ENCODE measurements at regions not wholly inside any gene's neighbourhood (a gene's known extent, or its start where the extent isn't known, plus 50 kb on each side); places are given as distances from the start of the nearest gene placed in this dataset.

DNA sequence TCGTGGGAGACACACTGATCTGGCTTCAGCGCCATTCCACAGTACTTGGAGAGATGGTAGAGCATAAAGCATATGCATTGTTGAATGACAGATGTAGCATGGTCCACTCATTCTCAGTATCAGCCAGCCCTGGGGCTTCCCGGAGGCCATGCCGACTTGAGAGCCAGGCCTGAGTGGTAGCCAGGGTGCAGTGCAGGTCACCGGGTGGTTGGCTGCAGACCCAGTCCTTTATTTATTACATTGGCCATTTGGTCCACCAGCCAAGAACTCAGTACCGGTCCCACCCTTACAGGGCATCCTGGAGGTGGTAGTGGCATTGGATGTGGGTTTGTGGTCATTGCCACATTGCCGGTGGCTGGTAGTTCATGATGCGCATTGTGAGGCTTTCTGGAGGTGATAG, 121.6 kb upstream of the RTL1 start:
- intact Hi-C loops (cut with micrococcal nuclease): no loop called here

DNA sequence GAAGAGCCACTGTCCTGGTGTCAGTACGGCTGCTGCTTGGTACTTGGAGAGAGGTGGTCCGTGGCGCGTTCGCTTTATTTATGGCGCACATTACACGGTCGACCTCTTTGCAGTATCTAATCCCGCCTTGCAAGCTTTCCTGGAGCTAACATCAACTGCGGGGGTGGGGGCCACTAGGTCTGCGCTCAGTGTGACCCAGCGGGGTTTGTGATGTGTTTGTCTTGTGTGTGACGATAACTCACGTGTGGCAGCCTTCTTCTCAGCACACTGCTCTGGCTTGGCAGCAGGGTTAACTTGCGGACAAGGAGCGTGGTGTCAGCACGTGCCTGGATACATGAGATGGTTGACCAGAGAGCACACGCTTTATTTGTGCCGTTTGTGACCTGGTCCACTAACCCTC, 122.2 kb upstream of the RTL1 start:
- intact Hi-C loops (cut with micrococcal nuclease): no loop called here

- intact Hi-C loops (cut with micrococcal nuclease): no loop called here
Measured at GRCh38 chr14:101026341-101026740, 122.8 kb upstream of the RTL1 start.

DNA sequence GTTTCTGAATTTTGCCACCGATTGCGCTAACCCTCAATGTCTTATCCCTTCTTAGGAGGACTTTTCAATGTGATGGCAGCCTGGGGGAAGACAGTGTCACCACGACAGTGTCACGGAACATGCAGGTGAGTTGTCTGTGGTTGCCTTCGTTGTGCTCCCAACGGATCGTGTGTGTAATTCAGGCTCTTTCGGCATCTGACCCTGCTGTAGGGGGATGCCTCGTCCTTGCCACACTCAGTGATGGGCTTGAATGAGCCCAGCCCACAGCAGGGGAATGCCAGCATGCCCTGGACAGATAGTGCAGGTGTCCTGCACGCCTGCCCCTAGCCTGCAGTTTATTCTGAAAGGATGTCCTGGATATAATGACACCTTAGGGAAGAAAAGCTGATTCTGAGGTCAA, 123.8 kb upstream of the RTL1 start:
- intact Hi-C loops (cut with micrococcal nuclease): no loop called here

GRCh38 chr14:101027966-101028365, 124.4 kb upstream of the RTL1 start:
- intact Hi-C loops (cut with micrococcal nuclease): no loop called here

GRCh38 chr14:101028971-101029667, 125.6 kb upstream of the RTL1 start:
- intact Hi-C loops (cut with micrococcal nuclease): no loop called here

DNA sequence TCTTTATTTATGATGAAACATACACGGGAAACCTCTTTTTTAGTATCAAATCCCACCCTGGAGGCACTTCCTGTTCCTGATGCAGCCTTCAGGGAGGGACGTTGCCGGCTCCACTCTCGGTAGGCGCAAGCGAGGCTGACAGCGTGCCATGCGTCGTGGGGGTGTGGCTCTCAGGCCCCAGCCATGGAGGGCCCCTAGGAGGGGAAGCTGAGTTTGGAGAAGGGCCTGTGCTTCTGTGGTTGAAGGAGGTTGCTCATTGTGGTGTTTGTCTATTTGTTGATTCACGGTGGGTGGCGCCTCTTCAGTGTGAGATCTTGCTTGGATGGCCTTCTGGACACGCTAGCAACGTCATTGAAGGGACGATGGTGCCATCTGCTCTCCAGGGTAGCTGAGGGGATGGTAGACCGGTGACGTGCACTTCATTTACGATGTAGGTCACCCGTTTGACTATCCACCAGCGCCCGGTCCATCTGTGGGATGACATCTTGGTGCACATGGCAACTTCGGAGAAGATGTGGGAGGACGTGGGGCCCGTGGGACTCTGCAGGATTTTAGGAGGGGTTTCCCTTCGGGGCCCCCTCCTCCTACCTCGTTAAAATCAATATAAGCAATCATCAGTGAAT, 126.3 kb upstream of the RTL1 start:
- intact Hi-C loops (cut with micrococcal nuclease): no loop called here

DNA sequence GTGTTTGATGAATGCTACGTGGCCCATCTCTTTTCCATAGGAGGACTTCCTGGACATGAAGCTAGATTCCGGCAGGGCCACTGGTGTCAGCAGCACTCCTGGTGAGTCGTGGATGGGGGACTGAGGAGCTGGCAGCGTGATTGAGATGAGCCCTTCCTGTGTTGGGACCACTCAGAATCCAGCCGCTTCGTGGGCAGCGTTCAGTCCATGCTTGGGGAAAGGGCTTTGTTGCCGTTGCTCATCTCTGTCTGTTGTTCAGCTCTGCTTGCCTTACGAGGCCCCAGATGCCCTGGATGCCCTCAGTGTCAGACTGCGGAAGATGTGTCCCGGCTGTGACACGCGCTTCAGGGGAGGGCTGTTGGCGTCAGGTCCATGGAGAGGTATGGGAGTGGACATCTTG, 127.1 kb upstream of the RTL1 start:
- intact Hi-C loops (cut with micrococcal nuclease): no loop called here

- intact Hi-C loops (cut with micrococcal nuclease): no loop called here
Measured at GRCh38 chr14:101031186-101031585, 127.7 kb upstream of the RTL1 start.

DNA sequence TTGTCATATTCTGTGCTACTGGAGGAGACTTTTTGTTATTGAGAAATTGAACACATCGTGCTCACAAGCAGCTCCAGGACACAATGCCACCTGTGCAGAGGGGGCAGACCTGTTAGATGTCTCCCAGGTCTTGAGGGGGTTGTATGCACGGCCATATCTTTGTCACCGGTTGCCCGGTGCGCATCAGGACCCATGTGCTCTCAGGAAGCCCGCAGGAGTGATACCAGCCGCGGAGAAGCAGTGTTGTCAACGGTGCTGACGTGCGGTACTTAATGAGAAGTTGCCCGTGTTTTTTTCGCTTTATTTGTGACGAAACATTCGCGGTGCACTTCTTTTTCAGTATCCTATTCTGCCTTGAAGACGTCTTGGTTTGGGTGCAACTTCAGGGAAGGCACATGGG, 128.2 kb upstream of the RTL1 start:
- intact Hi-C loops (cut with micrococcal nuclease): no loop called here

GRCh38 chr14:101032433-101032832, 128.9 kb upstream of the RTL1 start:
- intact Hi-C loops (cut with micrococcal nuclease): no loop called here

- intact Hi-C loops (cut with micrococcal nuclease): no loop called here
Measured at GRCh38 chr14:101033006-101033405, 129.5 kb upstream of the RTL1 start.

GRCh38 chr14:101033446-101034165, 130.1 kb upstream of the RTL1 start:
- intact Hi-C loops (cut with micrococcal nuclease): no loop called here

- intact Hi-C loops (cut with micrococcal nuclease): no loop called here
Measured at GRCh38 chr14:101034986-101035385, 131.5 kb upstream of the RTL1 start.

GRCh38 chr14:101035466-101036225, 132.1 kb upstream of the RTL1 start:
- intact Hi-C loops (cut with micrococcal nuclease): no loop called here

DNA sequence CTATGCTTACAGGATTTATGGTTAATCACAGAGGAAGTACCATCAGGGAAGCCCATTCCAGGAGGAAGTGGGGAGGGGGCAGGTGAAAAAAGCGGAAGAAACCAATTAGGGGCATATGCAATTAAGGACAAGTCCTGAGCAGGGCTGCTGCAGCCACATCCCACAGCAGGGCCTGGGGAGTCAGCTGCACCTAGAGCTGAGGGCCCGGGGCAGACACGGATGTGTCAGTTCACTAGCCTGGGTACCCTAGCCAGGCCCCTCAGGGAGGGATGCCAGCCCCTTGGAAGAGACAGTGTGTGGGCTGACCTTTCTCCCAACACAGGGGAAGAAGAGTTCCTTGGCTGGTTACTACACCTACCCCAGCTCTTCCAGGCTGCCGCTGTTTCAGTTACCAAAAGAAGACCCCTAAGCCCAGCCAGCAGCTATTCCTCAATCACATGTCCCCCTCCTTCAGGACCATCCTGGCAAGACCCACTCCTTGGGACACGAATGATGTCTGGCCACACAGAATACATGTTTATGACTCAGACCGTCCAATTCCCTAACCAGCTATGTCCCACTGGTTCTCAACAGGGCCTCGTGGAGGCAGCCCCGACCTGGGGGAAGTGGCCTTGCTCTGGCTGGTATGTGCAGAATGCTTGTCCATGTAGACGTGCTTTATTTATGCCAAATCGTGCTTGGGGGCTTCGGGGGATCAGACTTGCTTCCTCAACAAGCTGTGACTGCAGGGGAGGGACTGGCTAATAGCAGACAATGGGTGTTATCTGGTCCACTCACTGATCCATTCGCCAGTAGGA, 133.7 kb upstream of the RTL1 start:
- intact Hi-C loops (cut with micrococcal nuclease): no loop called here

DNA sequence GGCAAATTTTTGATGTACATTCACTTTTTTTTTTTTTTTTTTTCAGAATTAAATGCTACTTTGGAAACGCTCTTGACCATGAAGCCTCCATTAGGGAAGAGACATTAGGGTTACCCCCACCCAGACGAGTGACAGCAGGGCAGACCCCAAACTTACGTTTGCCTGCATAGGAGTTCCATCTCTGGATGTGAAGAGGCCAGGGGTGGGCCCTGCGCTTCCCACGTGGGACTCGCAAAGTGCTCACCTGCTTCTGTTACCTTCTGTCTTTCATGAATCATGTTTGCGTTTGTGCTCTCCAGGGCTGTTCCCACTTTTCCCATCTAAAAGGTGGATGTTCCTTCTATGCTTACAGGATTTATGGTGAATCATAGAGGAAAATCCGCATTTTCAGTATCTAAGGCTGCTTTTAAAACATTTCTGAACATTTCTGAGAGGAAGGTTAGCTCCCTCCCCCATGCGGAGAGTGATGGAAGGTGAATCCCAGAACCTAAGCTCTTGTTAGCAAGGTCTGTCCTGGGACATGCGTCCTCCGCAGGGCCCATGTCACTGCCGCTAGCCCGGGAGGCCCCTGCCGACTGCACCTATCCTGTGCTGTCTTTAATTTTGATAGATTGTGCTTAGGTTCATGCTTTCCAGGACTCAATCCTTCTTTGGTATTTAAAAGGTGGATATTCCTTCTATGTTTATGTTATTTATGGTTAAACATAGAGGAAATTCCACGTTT, 135.7 kb upstream of the RTL1 start:
- intact Hi-C loops (cut with micrococcal nuclease): no loop called here

GRCh38 chr14:101039755-101040138, 136.2 kb upstream of the RTL1 start:
- intact Hi-C loops (cut with micrococcal nuclease): no loop called here

GRCh38 chr14:101040538-101041442, 137.3 kb upstream of the RTL1 start:
- intact Hi-C loops (cut with micrococcal nuclease): no loop called here

Data from T-helper 1 cell treated with Interleukin-12 subunit alpha and Interleukin-12 subunit beta and Interleukin-4 antibody, amounts not matched to agents 30 ng/mL and 1 ng/mL, for 36 hours (primary cell).